Uterus (tissue), 3 donors: ENCODE measurements at regions not wholly inside any gene's neighbourhood (a gene's known extent, or its start where the extent isn't known, plus 50 kb on each side); places are given as distances from the start of the nearest gene placed in this dataset.
"Not testable (repeated sequence)": the region's sequence is repeated elsewhere in the genome, so short reads cannot be mapped to it uniquely, and the experiment has no call there.

Experiments
- DNase-seq, 2 donors: peaks; one replicate each; pipeline ENCODE4 v3.0.0-alpha.2; 2019 to 2020
- H3K27ac ChIP-seq, 2 donors: fragments of 200-600 bp; sonication (generic); 1 replicate in 1 of 2; 2 replicates in 1 of 2; pipeline ENCODE4 v1.5.1; 2016 to 2018
- H3K27me3 ChIP-seq, 2 donors: fragments of 200-600 bp; sonication (generic); one replicate each; pipeline ENCODE4 v1.5.1; 2018 to 2019; ENCODE audit warnings: control low read depth in 1 of 2
- H3K36me3 ChIP-seq, 2 donors: fragments of 200-600 bp; sonication (generic); one replicate each; pipeline ENCODE4 v1.5.1; 2019; ENCODE audit warnings: control low read depth in 1 of 2
- H3K4me1 ChIP-seq, 2 donors: fragments of 200-600 bp; sonication (generic); one replicate each; pipeline ENCODE4 v1.5.1; 2018 to 2019; ENCODE audit warnings: control low read depth in 1 of 2
- H3K4me3 ChIP-seq, 2 donors: fragments of 200-600 bp; sonication (generic); 1 replicate in 1 of 2; 2 replicates in 1 of 2; pipeline ENCODE4 v1.5.1; 2018 to 2019; ENCODE audit warnings: mild to moderate bottlenecking in 1 of 2
- H3K9me3 ChIP-seq, 2 donors: fragments of 200-600 bp; sonication (generic); one replicate each; pipeline ENCODE4 v1.5.1; 2019; ENCODE audit warnings: control low read depth in 1 of 2
- POLR2A ChIP-seq, 2 donors: fragments of 450-650 bp; IDR thresholded peaks; one replicate each; pipeline ENCODE4 v1.6.1; 2016; ENCODE audit warnings: antibody characterized with exemption in 2 of 2, mild to moderate bottlenecking in 1 of 2, moderate library complexity in 1 of 2
- intact Hi-C: fragments of 100-400 bp; cut with DNase I; formaldehyde crosslinking; loops from one replicate; pipeline ENCODE4 v1.15.1; 2023; ENCODE audit warnings: low total_unique reads
- TF ChIP-seq, protein P1 (sequence below), 4 experiments: fragments of 200-600 bp in 2 of 4; fragments of 450-650 bp in 2 of 4; sonication (generic) in 2 of 4; IDR thresholded peaks; one replicate each; pipeline ENCODE4 v1.5.1; 2016 to 2019; ENCODE audit warnings: antibody characterized with exemption in 4 of 4, mild to moderate bottlenecking in 2 of 4, moderate library complexity in 1 of 4
- donor health status: DM: yes; HTN: yes; CAD: no.

DNA sequence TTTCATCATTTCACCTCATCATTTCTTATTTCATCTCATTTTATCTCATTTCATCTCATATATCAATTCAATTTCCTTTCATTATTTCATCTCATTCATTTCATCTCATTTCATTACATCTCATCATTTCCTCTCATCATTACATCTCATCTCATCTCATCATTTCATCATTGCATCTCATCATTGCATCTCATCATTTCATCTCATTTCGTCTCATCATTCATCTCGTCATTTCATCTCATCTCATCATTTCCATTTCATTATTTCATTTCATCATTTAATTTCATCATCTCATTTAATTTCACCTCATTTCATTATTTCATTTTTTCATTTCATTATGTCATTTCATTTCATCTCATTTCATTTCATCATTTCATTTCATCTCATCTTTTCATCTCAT, 168.5 kb upstream of the FAM72C start:
- not testable (repeated sequence) for H3K27ac ChIP-seq

DNA sequence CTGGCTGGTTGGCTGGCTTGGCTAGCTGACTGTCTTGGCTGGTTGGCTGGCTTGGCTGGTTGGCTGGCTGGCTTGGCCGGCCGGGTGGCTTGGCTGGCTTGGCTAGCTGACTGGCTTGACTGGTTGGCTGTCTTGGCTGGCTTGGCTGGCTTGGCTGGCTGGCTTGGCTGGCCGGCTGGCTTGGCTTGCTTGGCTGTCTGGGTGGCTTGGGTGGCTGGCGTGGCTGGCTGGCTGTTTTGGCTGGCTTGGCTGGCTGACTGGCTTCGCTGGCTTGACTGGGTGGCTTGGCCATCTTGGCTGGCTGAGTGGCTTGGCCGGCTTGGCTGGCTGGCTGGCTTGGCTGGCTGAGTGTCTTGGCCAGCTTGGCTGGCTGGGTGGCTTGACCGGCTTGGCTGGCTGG, 133.2 kb upstream of the FAM72C start:
- H3K9me3 ChIP-seq, H3K27ac ChIP-seq, H3K36me3 ChIP-seq, H3K4me1 ChIP-seq, intact Hi-C loops, H3K4me3 ChIP-seq, H3K27me3 ChIP-seq: not testable (repeated sequence)
- DNase-seq = peak in 1 of 2 donors; percentile 6

More for the DNA sequence above, 168.5 kb upstream of the FAM72C start:
- intact Hi-C loops, DNase-seq, H3K27me3 ChIP-seq, H3K9me3 ChIP-seq, H3K36me3 ChIP-seq, H3K4me3 ChIP-seq, H3K4me1 ChIP-seq: not testable (repeated sequence)

DNA sequence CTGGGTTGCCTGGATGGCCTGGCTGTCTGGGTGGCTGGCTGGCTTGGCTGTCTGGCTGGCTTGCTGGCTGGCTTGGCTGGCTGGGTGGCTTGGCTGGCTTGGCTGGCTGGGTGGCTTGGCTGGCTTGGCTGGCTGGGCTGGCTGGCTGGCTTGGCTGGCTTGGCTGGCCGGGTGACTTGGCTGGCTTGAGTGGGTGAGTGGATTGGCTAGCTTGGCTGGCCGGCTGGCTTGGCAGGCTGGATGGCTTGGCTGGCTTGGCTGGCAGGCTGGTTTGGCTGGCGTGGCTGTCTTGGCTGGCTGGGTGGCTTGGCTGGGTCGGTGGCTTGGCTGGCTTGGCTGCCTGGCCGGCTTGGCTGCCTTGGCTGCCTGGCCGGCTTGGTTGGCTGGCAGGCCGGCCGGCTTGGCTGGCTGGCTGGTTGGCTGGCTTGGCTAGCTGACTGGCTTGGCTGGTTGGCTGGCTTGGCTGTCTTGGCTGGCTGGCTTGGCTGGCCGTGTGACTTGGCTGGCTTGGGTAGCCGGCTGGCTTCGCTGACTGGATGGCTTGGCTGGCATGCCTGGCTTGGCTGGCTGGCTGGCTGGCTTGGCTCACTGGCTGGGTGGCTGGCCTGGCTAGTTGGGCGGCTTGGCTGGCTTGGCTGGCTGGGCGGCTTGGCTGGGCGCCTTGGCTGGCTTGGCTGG, 132.4 kb upstream of the FAM72C start:
- H3K27me3 ChIP-seq, H3K27ac ChIP-seq, intact Hi-C loops, H3K4me3 ChIP-seq, H3K4me1 ChIP-seq, H3K9me3 ChIP-seq, H3K36me3 ChIP-seq: not testable (repeated sequence)
- peak; percentile 51 to 56 for DNase-seq

DNA sequence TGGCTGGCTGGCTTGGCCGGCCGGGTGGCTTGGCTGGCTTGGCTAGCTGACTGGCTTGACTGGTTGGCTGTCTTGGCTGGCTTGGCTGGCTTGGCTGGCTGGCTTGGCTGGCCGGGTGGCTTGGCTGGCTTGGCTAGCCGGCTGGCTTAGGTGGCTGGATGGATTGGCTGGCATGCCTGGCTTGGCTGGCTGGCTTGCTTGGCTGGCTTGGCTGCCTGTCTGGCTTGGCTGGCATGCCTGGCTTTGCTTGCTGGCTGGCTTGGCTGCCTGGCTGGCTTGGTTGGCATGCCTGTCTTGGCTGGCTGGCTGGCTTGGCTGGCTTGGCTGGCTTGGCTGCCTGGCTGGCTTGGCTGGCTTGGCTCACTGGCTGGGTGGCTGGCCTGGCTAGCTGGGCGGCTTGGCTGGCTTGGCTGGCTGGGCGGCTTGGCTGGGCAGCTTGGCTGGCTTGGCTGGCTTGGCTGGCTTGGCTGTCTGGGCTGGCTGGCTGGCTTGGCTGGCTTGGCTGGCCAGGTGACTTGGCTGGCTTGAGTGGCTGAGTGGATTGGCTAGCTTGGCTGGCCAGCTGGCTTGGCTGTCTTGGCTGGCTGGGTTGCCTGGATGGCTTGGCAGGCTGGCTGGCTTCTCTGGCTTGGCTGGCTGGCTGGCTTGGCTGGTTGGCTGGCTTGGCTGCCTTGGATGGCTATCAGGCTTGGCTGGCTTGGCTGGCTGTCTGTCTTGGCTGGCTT, 131.5 kb upstream of the FAM72C start:
- H3K4me1 ChIP-seq, H3K27me3 ChIP-seq, H3K4me3 ChIP-seq, H3K36me3 ChIP-seq, H3K27ac ChIP-seq, H3K9me3 ChIP-seq, intact Hi-C loops: not testable (repeated sequence)
- DNase-seq = peak; percentile 39 to 68

DNA sequence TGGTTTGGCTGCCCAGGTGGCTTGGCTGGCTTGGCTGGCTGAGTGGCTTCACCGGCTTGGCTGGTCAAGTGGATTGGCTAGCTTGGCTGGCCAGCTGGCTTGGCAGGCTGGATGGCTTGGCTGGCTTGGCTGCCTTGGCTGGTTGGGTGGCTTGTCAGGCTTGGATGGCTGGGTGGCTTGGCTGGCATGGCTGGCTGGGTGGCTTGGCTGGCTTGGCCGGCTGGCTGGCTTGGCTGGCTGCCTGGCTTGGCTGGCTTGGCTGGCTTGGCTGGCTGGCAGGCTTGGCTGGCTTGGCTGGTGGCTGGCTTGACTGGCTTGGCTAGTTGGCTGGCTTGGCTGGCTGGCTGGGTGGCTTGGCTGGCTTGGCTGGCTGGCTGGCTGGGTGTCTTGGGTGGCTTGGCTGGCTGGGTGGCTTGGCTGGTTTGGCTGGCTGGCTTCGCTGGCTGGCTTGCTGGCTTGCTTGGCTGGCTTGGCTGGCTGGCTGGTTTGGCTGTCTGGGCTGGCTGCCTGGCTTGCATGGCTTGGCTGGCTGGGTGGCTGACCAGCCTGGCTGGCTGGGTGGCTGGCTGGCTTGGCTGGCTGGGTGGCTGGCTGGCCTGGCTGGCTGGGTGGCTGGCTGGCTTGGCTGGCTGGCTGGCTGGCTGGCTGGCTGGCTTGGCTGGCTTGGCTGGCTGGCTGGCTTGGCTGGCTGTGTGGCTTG, 130.4 kb upstream of the FAM72C start:
- H3K4me1 ChIP-seq, H3K27me3 ChIP-seq, H3K36me3 ChIP-seq, H3K9me3 ChIP-seq, H3K27ac ChIP-seq, H3K4me3 ChIP-seq, intact Hi-C loops: not testable (repeated sequence)
- DNase-seq = peak; percentile 21 to 22

DNA sequence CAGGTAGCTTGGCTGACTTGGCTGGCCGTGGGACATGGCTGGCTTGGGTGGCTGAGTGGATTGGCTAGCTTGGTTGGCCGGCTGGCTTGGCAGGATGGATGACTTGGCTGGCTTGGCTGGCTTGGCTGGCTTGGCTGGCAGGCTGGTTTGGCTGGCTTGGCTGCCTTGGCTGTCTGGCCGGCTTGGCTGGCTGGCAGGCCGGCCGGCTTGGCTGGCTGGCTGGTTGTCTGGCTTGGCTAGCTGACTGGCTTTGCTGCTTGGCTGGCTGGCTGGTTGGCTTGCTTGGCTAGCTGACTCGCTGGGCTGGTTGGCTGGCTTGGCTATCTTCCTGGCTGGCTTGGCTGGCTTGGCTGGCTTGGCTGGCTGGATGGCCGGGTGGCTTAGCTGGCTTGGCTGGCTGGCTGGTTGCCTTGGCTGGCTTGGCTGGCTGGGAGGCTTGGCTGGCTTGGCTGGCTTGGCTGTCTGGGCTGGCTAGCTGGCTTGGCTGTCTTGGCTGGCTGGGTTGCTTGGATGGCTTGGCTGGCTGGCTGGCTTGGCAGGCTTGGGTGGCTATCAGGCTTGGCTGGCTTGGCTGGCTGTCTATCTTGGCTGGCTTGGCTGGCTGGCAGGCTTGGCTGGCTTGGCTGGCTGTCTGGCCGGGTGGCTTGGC, 129.7 kb upstream of the FAM72C start:
- H3K36me3 ChIP-seq = no peaks in the 10 kb centered on the region
- H3K9me3 ChIP-seq = peaks cover 0 to 3% of the 10 kb centered on the region in 2 donors
- H3K27ac ChIP-seq = no peak overlapping the region
- intact Hi-C loops = no loop called here
- DNase-seq = peak; percentile 22 to 25
- TF ChIP-seq, protein P1, sequence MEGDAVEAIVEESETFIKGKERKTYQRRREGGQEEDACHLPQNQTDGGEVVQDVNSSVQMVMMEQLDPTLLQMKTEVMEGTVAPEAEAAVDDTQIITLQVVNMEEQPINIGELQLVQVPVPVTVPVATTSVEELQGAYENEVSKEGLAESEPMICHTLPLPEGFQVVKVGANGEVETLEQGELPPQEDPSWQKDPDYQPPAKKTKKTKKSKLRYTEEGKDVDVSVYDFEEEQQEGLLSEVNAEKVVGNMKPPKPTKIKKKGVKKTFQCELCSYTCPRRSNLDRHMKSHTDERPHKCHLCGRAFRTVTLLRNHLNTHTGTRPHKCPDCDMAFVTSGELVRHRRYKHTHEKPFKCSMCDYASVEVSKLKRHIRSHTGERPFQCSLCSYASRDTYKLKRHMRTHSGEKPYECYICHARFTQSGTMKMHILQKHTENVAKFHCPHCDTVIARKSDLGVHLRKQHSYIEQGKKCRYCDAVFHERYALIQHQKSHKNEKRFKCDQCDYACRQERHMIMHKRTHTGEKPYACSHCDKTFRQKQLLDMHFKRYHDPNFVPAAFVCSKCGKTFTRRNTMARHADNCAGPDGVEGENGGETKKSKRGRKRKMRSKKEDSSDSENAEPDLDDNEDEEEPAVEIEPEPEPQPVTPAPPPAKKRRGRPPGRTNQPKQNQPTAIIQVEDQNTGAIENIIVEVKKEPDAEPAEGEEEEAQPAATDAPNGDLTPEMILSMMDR (IDR thresholded peaks at IDR 0.05) = no peak
- TF ChIP-seq POLR2A (IDR thresholded peaks at IDR 0.05) = no peak
- no peaks in the 10 kb centered on the region for H3K27me3 ChIP-seq
- H3K4me1 ChIP-seq = no peaks in the 10 kb centered on the region
- no peak overlapping the region for H3K4me3 ChIP-seq

DNA sequence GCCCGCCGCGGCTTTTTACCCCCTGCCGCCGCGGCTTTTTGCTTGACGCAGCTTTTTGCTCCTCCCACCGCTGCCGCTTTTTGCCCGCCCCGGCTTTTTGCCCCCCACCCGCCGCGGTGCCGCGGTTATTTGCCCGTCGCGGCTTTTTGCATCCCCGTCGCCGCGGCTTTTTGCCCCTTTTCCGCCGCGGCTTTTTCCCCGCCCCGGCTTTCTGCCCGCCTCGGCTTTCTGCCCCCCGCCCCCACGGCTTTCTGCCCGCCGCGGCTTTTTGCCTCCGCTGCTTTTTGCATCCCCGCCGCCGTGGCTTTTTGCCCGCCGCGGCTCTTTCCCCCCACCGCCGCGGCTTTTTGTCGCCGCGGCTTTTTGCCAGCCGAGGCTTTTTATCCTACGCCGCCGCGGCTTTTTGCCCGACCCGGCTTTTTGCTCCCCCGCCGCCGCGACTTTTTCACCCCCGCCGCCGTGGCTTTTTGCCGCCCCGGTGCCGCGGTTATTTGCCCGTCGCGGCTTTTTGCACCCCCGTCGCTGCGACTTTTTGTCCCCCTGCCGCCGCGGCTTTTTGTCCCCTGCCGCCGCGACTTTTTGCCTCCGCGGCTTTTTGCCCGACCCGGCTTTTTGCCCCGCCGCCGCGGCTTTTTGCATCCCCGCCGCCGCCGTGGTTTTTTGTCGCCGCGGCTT, 105.5 kb upstream of the FAM72C start:
- H3K27ac ChIP-seq, H3K9me3 ChIP-seq, intact Hi-C loops, H3K27me3 ChIP-seq, H3K4me1 ChIP-seq, H3K36me3 ChIP-seq: not testable (repeated sequence)
- DNase-seq = peak in 1 of 2 donors; percentile 8
- peak overlapping the region; percentile 29 to 33 for H3K4me3 ChIP-seq

DNA sequence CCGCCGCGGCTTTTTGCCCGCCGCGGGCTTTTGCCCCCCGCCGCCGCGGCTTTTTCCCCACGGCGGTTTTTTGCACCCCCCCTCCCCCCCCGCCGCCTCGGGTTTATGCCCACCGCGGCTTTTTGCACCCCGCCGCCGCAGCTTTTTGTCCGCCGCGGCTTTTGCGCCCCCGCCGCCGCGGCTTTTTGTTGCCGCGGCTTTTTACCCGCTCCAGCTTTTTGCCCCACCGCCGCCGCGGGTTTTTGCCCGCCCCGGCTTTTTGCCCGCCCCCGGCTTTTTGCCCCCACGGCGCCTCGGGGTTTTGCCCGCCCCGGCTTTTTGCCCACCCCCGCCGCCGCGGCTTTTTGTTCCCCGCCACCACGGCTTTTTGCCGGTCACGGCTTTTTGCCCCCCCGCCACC, 104.9 kb upstream of the FAM72C start:
- H3K4me1 ChIP-seq, H3K4me3 ChIP-seq, intact Hi-C loops, H3K27ac ChIP-seq, H3K27me3 ChIP-seq, H3K9me3 ChIP-seq, H3K36me3 ChIP-seq: not testable (repeated sequence)
- DNase-seq = peak in 1 of 2 donors; percentile 10

DNA sequence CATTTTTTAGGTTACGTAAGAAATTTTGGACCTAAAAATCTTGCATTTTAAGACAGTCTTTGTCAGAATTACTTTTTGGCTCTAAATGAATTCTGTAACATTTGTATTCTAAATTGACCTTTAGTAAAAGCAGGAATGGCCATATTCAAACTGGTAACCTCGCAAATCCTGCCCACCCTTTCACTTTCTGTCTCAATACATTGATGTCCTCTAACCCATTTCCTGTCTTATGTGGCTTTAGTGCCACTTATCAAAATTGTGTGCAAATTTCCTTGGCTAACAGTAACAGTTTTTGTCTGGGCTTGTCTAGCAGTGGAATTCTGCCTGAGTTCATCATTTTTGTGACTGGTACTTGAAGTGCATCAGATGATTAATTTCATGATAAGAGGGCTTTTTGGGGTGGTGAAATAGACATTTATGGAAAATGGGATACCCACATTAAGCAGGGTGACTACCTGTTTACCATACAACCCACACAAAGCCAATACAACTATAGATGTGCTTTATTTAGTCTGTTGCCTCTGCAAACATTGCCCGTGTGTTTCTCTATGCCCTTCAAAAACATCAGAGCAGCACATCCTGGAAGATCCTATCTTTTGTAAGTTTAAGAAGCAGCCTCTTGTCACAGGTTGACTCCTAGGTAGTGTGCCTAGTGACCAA, 98.7 kb upstream of the FAM72C start:
- intact Hi-C loops, H3K9me3 ChIP-seq, H3K36me3 ChIP-seq, DNase-seq, H3K27ac ChIP-seq, H3K4me1 ChIP-seq, H3K4me3 ChIP-seq, H3K27me3 ChIP-seq: not testable (repeated sequence)

DNA sequence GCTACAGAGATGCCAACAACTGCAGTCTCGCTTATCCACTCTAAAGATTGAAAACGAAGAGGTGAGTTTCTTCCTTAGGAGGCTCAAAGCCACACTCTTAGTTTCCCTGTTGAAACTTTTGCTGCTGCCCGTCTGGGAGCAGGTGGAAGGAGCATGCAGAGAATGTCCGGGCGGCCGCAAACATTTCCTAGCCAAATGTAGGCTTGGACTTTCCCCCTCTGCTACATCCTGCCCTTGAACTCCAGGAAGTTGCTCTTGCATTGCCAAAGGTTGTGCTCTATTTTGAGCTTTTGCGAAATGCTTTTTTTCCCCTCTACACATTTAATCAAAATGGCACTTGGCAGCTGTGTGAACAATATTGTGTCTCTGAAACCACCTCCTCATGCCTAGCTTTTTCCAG, 95.3 kb upstream of the FAM72C start:
- intact Hi-C loops, H3K27me3 ChIP-seq, H3K27ac ChIP-seq, H3K9me3 ChIP-seq, H3K4me3 ChIP-seq, H3K4me1 ChIP-seq, H3K36me3 ChIP-seq, DNase-seq: not testable (repeated sequence)
